ENCODE measurements at regions not wholly inside any gene's neighbourhood (a gene's known extent, or its start where the extent isn't known, plus 50 kb on each side); places are given as distances from the start of the nearest gene placed in this dataset.

GRCh38 chr12:42978708-42979107, 389.2 kb upstream of the PRICKLE1 start:
- Mint-ChIP-seq H3K4me3 (no peak overlapping the region), H3K9me3 (peaks cover 9% of the 10 kb centered on the region), H3K4me1 (ENCODE audit: low read depth) (peaks cover 23% of the 10 kb centered on the region), H3K27ac (no peak overlapping the region), H3K36me3 (ENCODE audit: low read depth) (no peaks in the 10 kb centered on the region), H3K27me3 (ENCODE audit: insufficient read depth) (no peaks in the 10 kb centered on the region)
- TF ChIP-seq CTCF (IDR thresholded peaks at IDR 0.05) = no peak
- no peak for DNase-seq

GRCh38 chr12:42977451-42978230, 388.1 kb upstream of the PRICKLE1 start:
- TF ChIP-seq CTCF (IDR thresholded peaks at IDR 0.05) = no peak
- Mint-ChIP-seq H3K9me3 (peaks cover 19% of the 10 kb centered on the region; the same call in 1 of the 2 replicates), H3K4me3 (no peak overlapping the region), H3K36me3 (ENCODE audit: low read depth) (no peaks in the 10 kb centered on the region), H3K27me3 (ENCODE audit: insufficient read depth) (no peaks in the 10 kb centered on the region), H3K27ac (no peak overlapping the region), H3K4me1 (ENCODE audit: low read depth) (peaks cover 23% of the 10 kb centered on the region)
- no peak for DNase-seq

- Mint-ChIP-seq H3K27ac (no peak overlapping the region), H3K36me3 (ENCODE audit: low read depth) (no peaks in the 10 kb centered on the region), H3K4me3 (no peak overlapping the region), H3K9me3 (peaks cover 19% of the 10 kb centered on the region; the same call in 1 of the 2 replicates), H3K4me1 (ENCODE audit: low read depth) (peaks cover 20% of the 10 kb centered on the region), H3K27me3 (ENCODE audit: insufficient read depth) (peaks cover 1% of the 10 kb centered on the region)
- TF ChIP-seq CTCF (IDR thresholded peaks at IDR 0.05) = no peak
- no peak for DNase-seq
These were observed 387.1 kb upstream of the PRICKLE1 start for GRCh38 chr12:42976620-42977019.

GRCh38 chr12:42976122-42976521, 386.6 kb upstream of the PRICKLE1 start:
- Mint-ChIP-seq H3K4me3 (no peak overlapping the region), H3K36me3 (ENCODE audit: low read depth) (no peaks in the 10 kb centered on the region), H3K27me3 (ENCODE audit: insufficient read depth) (peaks cover 1% of the 10 kb centered on the region), H3K4me1 (ENCODE audit: low read depth) (peaks cover 15% of the 10 kb centered on the region), H3K9me3 (peaks cover 19% of the 10 kb centered on the region; the same call in 1 of the 2 replicates), H3K27ac (no peak overlapping the region)
- no peak for DNase-seq
- no peak for TF ChIP-seq CTCF (IDR thresholded peaks at IDR 0.05)

GRCh38 chr12:42969355-42969754, 379.8 kb upstream of the PRICKLE1 start:
- DNase-seq = no peak
- no peak overlapping the region for H3K27ac Mint-ChIP-seq
- no peaks in the 10 kb centered on the region for H3K4me1 Mint-ChIP-seq (ENCODE audit: low read depth)

More at GRCh38 chr12:42969355-42969754, 379.8 kb upstream of the PRICKLE1 start:
- peaks cover 14% of the 10 kb centered on the region; the same call in 1 of the 2 replicates for H3K9me3 Mint-ChIP-seq
- no peak overlapping the region for H3K4me3 Mint-ChIP-seq
- no peak for TF ChIP-seq CTCF (IDR thresholded peaks at IDR 0.05)
- H3K27me3 Mint-ChIP-seq (ENCODE audit: insufficient read depth) = peaks cover 1% of the 10 kb centered on the region
- H3K36me3 Mint-ChIP-seq (ENCODE audit: low read depth) = no peaks in the 10 kb centered on the region
